ENCODE measurements at regions not wholly inside any gene's neighbourhood (a gene's known extent, or its start where the extent isn't known, plus 50 kb on each side); places are given as distances from the start of the nearest gene placed in this dataset.

- TF ChIP-seq TAF1 (IDR thresholded peaks at IDR 0.05; ENCODE audit: low read depth) (no peak), EGR1 (IDR thresholded peaks at IDR 0.05) (no peak), ZBTB7A (IDR thresholded peaks at IDR 0.05; ENCODE audit: low read depth) (no peak), RAD21 (IDR thresholded peaks at IDR 0.05; ENCODE audit: low read depth) (no peak)
- TF ChIP-seq, protein P1, sequence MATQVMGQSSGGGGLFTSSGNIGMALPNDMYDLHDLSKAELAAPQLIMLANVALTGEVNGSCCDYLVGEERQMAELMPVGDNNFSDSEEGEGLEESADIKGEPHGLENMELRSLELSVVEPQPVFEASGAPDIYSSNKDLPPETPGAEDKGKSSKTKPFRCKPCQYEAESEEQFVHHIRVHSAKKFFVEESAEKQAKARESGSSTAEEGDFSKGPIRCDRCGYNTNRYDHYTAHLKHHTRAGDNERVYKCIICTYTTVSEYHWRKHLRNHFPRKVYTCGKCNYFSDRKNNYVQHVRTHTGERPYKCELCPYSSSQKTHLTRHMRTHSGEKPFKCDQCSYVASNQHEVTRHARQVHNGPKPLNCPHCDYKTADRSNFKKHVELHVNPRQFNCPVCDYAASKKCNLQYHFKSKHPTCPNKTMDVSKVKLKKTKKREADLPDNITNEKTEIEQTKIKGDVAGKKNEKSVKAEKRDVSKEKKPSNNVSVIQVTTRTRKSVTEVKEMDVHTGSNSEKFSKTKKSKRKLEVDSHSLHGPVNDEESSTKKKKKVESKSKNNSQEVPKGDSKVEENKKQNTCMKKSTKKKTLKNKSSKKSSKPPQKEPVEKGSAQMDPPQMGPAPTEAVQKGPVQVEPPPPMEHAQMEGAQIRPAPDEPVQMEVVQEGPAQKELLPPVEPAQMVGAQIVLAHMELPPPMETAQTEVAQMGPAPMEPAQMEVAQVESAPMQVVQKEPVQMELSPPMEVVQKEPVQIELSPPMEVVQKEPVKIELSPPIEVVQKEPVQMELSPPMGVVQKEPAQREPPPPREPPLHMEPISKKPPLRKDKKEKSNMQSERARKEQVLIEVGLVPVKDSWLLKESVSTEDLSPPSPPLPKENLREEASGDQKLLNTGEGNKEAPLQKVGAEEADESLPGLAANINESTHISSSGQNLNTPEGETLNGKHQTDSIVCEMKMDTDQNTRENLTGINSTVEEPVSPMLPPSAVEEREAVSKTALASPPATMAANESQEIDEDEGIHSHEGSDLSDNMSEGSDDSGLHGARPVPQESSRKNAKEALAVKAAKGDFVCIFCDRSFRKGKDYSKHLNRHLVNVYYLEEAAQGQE (IDR thresholded peaks at IDR 0.05; ENCODE audit: low read depth): no peak
These were observed 180.9 kb upstream of the TOX3 start for GRCh38 chr16:52727849-52728248.

- TF ChIP-seq TCF12 (IDR thresholded peaks at IDR 0.05; ENCODE audit: low read depth): no peak
- TF ChIP-seq NFIC (IDR thresholded peaks at IDR 0.05): no peak
- no peak for TF ChIP-seq CREB1 (IDR thresholded peaks at IDR 0.05; ENCODE audit: low read depth)
- TF ChIP-seq FOXM1 (IDR thresholded peaks at IDR 0.05; ENCODE audit: borderline replicate concordance, low read depth): no peak
- TF ChIP-seq EGR1 (IDR thresholded peaks at IDR 0.05): no peak
- TF ChIP-seq, protein P2, sequence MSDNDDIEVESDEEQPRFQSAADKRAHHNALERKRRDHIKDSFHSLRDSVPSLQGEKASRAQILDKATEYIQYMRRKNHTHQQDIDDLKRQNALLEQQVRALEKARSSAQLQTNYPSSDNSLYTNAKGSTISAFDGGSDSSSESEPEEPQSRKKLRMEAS (IDR thresholded peaks at IDR 0.05): no peak
- TF ChIP-seq, protein P3, sequence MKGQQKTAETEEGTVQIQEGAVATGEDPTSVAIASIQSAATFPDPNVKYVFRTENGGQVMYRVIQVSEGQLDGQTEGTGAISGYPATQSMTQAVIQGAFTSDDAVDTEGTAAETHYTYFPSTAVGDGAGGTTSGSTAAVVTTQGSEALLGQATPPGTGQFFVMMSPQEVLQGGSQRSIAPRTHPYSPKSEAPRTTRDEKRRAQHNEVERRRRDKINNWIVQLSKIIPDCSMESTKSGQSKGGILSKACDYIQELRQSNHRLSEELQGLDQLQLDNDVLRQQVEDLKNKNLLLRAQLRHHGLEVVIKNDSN (IDR thresholded peaks at IDR 0.05): no peak
- TF ChIP-seq, protein P1 (IDR thresholded peaks at IDR 0.05; ENCODE audit: low read depth): no peak
These were observed 180.5 kb upstream of the TOX3 start for GRCh38 chr16:52727441-52727840.

DNA sequence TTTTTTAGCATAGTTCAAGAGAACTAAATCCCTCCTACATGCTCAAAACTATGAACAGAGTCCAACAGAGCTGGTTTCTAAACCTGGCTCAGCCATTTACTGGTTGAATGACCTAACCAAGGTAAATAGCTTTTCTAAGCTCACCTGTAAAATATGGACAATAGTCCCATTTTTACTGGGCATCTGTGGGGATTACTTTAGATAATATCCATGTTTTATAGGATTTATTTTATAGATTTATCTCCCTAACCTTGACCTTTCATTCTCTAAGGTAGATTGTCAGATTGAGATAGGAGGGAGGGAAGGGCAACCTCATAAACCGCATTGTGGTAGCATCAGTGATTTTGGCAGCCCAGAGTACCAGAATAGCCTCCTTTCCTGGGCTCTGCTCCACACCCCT is 178.5 kb upstream of the TOX3 start:
- TF ChIP-seq EGR1 (IDR thresholded peaks at IDR 0.05) (no peak), TAF1 (IDR thresholded peaks at IDR 0.05; ENCODE audit: low read depth) (no peak), CREB1 (IDR thresholded peaks at IDR 0.05; ENCODE audit: low read depth) (no peak), CEBPB (IDR thresholded peaks at IDR 0.05) (no peak)
- TF ChIP-seq, protein P1 (IDR thresholded peaks at IDR 0.05; ENCODE audit: low read depth): no peak

GRCh38 chr16:52725043-52725442 is 178.1 kb upstream of the TOX3 start:
- TF ChIP-seq, protein P2 (IDR thresholded peaks at IDR 0.05): no peak
- TF ChIP-seq EP300 (IDR thresholded peaks at IDR 0.05; ENCODE audit: borderline replicate concordance): no peak

GRCh38 chr16:52721331-52721730 is 174.4 kb upstream of the TOX3 start:
- TF ChIP-seq, protein P3 (IDR thresholded peaks at IDR 0.05): no peak
- no peak for TF ChIP-seq NFIC (IDR thresholded peaks at IDR 0.05)
- no peak for TF ChIP-seq CEBPB (IDR thresholded peaks at IDR 0.05)
- TF ChIP-seq, protein P2 (IDR thresholded peaks at IDR 0.05): no peak
- TF ChIP-seq TCF12 (IDR thresholded peaks at IDR 0.05; ENCODE audit: low read depth): no peak
- no peak for TF ChIP-seq FOXM1 (IDR thresholded peaks at IDR 0.05; ENCODE audit: borderline replicate concordance, low read depth)
- TF ChIP-seq ZBTB7A (IDR thresholded peaks at IDR 0.05; ENCODE audit: low read depth): no peak
- no peak for TF ChIP-seq EP300 (IDR thresholded peaks at IDR 0.05; ENCODE audit: borderline replicate concordance)
- TF ChIP-seq RAD21 (IDR thresholded peaks at IDR 0.05; ENCODE audit: low read depth): no peak
- TF ChIP-seq EGR1 (IDR thresholded peaks at IDR 0.05): no peak
- no peak for TF ChIP-seq YY1 (IDR thresholded peaks at IDR 0.05; ENCODE audit: low read depth)
- TF ChIP-seq TAF1 (IDR thresholded peaks at IDR 0.05; ENCODE audit: low read depth): no peak
- no peak for TF ChIP-seq TEAD4 (IDR thresholded peaks at IDR 0.05)

Measured in Ishikawa (cell line).